ENCODE measurements at regions not wholly inside any gene's neighbourhood (a gene's known extent, or its start where the extent isn't known, plus 50 kb on each side); places are given as distances from the start of the nearest gene placed in this dataset.

GRCh38 chr2:147164563-147164962, 680.3 kb upstream of the ACVR2A start:
- TF ChIP-seq CTCF (IDR thresholded peaks at IDR 0.05) (no peak), POLR2A (IDR thresholded peaks at IDR 0.05) (no peak), EP300 (IDR thresholded peaks at IDR 0.05) (no peak), POLR2AphosphoS5 (IDR thresholded peaks at IDR 0.05) (no peak)
- Histone ChIP-seq H3K27me3 (no peaks in the 10 kb centered on the region), H3K27ac (no peak overlapping the region), H3K9me3 (no peaks in the 10 kb centered on the region), H3K4me1 (no peaks in the 10 kb centered on the region), H3K36me3 (no peaks in the 10 kb centered on the region), H3K4me3 (no peak overlapping the region)
- intact Hi-C loops (cut with DNase I) = no loop called here
- DNase-seq = no peak
- WGBS, 2 donors = 93% methylated on average over 4 of the region's 4 CpGs

- Histone ChIP-seq H3K27me3 (no peaks in the 10 kb centered on the region), H3K9me3 (no peaks in the 10 kb centered on the region), H3K36me3 (no peaks in the 10 kb centered on the region), H3K27ac (no peak overlapping the region), H3K4me1 (no peaks in the 10 kb centered on the region), H3K4me3 (no peak overlapping the region)
- no peak for DNase-seq
- TF ChIP-seq POLR2AphosphoS5 (IDR thresholded peaks at IDR 0.05) (no peak), CTCF (IDR thresholded peaks at IDR 0.05) (no peak), EP300 (IDR thresholded peaks at IDR 0.05) (no peak), POLR2A (IDR thresholded peaks at IDR 0.05) (no peak)
- intact Hi-C loops (cut with DNase I) = no loop called here
Observed at GRCh38 chr2:147161746-147162145, 683.1 kb upstream of the ACVR2A start.

GRCh38 chr2:147156970-147157369, 687.9 kb upstream of the ACVR2A start:
- intact Hi-C loops (cut with DNase I) = no loop called here
- no peak for DNase-seq
- no peaks in the 10 kb centered on the region for H3K4me1 ChIP-seq
- 89 to 92% methylated on average over 3 of the region's 3 CpGs for WGBS, 2 donors
- no peaks in the 10 kb centered on the region for H3K36me3 ChIP-seq
- no peak overlapping the region for H3K27ac ChIP-seq
- no peak for TF ChIP-seq POLR2A (IDR thresholded peaks at IDR 0.05)
- no peak for TF ChIP-seq POLR2AphosphoS5 (IDR thresholded peaks at IDR 0.05)
- TF ChIP-seq CTCF (IDR thresholded peaks at IDR 0.05) = no peak
- TF ChIP-seq EP300 (IDR thresholded peaks at IDR 0.05) = no peak
- H3K27me3 ChIP-seq = no peaks in the 10 kb centered on the region
- H3K9me3 ChIP-seq = no peaks in the 10 kb centered on the region
- no peak overlapping the region for H3K4me3 ChIP-seq

- no peak for TF ChIP-seq EP300 (IDR thresholded peaks at IDR 0.05)
- Histone ChIP-seq H3K9me3 (peaks cover 0 to 4% (median 0%) of the 10 kb centered on the region in 4 donors), H3K27me3 (no peaks in the 10 kb centered on the region), H3K27ac (no peak overlapping the region), H3K4me1 (no peaks in the 10 kb centered on the region), H3K36me3 (no peaks in the 10 kb centered on the region), H3K4me3 (no peak overlapping the region)
- intact Hi-C loops (cut with DNase I) = no loop called here
- DNase-seq = no peak
- 87 to 91% methylated on average over 4 of the region's 4 CpGs for WGBS, 2 donors
Observed at GRCh38 chr2:147150241-147150635, 694.6 kb upstream of the ACVR2A start.

- no peak for TF ChIP-seq POLR2AphosphoS5 (IDR thresholded peaks at IDR 0.05)
- TF ChIP-seq POLR2A (IDR thresholded peaks at IDR 0.05) = no peak
- no peak for TF ChIP-seq EP300 (IDR thresholded peaks at IDR 0.05)
- 82 to 87% methylated on average over 16 of the region's 16 CpGs for WGBS, 2 donors
- no peak for DNase-seq
- Histone ChIP-seq H3K27ac (no peak overlapping the region), H3K36me3 (no peaks in the 10 kb centered on the region), H3K4me3 (no peak overlapping the region), H3K9me3 (peaks cover 0 to 4% (median 0%) of the 10 kb centered on the region in 4 donors), H3K4me1 (no peaks in the 10 kb centered on the region), H3K27me3 (no peaks in the 10 kb centered on the region)
- intact Hi-C loops (cut with DNase I) = no loop called here
Observed at GRCh38 chr2:147149575-147150240, 695.1 kb upstream of the ACVR2A start.

- no peaks in the 10 kb centered on the region for H3K27me3 ChIP-seq
- no peaks in the 10 kb centered on the region for H3K4me1 ChIP-seq
- intact Hi-C loops (cut with DNase I) = no loop called here
- no peak for TF ChIP-seq CTCF (IDR thresholded peaks at IDR 0.05)
- TF ChIP-seq POLR2A (IDR thresholded peaks at IDR 0.05) = no peak
- TF ChIP-seq EP300 (IDR thresholded peaks at IDR 0.05) = no peak
- TF ChIP-seq POLR2AphosphoS5 (IDR thresholded peaks at IDR 0.05) = no peak
- DNase-seq = no peak
- H3K27ac ChIP-seq = no peak overlapping the region
- H3K9me3 ChIP-seq = peaks cover 0 to 4% (median 0%) of the 10 kb centered on the region in 4 donors
- no peaks in the 10 kb centered on the region for H3K36me3 ChIP-seq
- WGBS, 2 donors = 78 to 81% methylated on average over 2 of the region's 2 CpGs
- no peak overlapping the region for H3K4me3 ChIP-seq
Observed at GRCh38 chr2:147147802-147148201, 697.0 kb upstream of the ACVR2A start.

Measured in sigmoid colon (tissue), 6 donors.